Fibroblast of the aortic adventitia (primary cell): ENCODE measurements at regions not wholly inside any gene's neighbourhood (a gene's known extent, or its start where the extent isn't known, plus 50 kb on each side); places are given as distances from the start of the nearest gene placed in this dataset.

Experiments
- DNase-seq: peaks from one replicate; pipeline ENCODE4 v3.0.0-alpha.2; 2010; ENCODE audit warnings: low read depth
- H3K4me3 ChIP-seq: 2 replicates; pipeline ENCODE4 v1.5.1; 2011; ENCODE audit warnings: low read depth, mild to moderate bottlenecking, control low read depth, low read length, moderate library complexity
- CTCF ChIP-seq: IDR thresholded peaks from 2 replicates; pipeline ENCODE4 v1.5.1; 2011; ENCODE audit warnings: mild to moderate bottlenecking, low read length, control low read depth, inconsistent platforms; ENCODE audit not compliant: insufficient read depth

GRCh38 chr1:187641015-187641414 lies 812.3 kb downstream of the PLA2G4A start:
- H3K4me3 ChIP-seq, result no peak overlapping the region
- no peak for TF ChIP-seq CTCF
- DNase-seq, result no peak

GRCh38 chr1:187641463-187641862 lies 812.7 kb downstream of the PLA2G4A start:
- no peak overlapping the region for H3K4me3 ChIP-seq
- no peak for DNase-seq
- TF ChIP-seq CTCF, result no peak

- no peak for DNase-seq
- no peak for TF ChIP-seq CTCF
- no peak overlapping the region for H3K4me3 ChIP-seq
These were observed 813.2 kb downstream of the PLA2G4A start for GRCh38 chr1:187641907-187642306.

- no peak overlapping the region for H3K4me3 ChIP-seq
- no peak for DNase-seq
- no peak for TF ChIP-seq CTCF
These were observed 816.9 kb downstream of the PLA2G4A start for GRCh38 chr1:187645651-187646050.

- no peak overlapping the region for H3K4me3 ChIP-seq
- no peak for TF ChIP-seq CTCF
- DNase-seq, result no peak
These were observed 817.9 kb downstream of the PLA2G4A start for GRCh38 chr1:187646536-187647107.

- TF ChIP-seq CTCF, result no peak
- no peak overlapping the region for H3K4me3 ChIP-seq
- no peak for DNase-seq
These were observed 819.3 kb downstream of the PLA2G4A start for GRCh38 chr1:187648091-187648490.

GRCh38 chr1:187654635-187655034 lies 825.9 kb downstream of the PLA2G4A start:
- no peak for TF ChIP-seq CTCF
- DNase-seq, result no peak
- no peak overlapping the region for H3K4me3 ChIP-seq
